ENCODE measurements at regions not wholly inside any gene's neighbourhood (a gene's known extent, or its start where the extent isn't known, plus 50 kb on each side); places are given as distances from the start of the nearest gene placed in this dataset.

DNA sequence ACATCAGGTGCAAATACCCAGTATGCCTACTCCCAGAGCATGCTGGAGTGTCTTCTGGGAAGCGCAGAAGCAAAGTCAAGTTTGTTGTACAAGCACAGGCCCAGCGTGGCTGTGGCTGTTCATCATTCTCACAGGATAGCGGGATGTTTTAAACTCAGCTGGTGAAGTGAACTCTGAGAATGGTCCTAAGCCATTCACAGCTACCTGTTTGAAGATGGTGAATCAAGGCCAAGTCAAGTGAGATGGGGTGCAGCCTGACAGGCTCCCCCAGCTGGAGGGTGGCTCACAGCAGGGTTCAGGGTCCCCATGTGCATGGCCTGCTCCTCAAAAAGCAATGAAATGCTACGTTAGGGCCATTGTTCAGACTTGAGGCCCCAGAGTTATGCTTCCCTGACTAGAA, 304.7 kb upstream of the FOXQ1 start:
- TF ChIP-seq POLR2AphosphoS5 (IDR thresholded peaks at IDR 0.05; ENCODE audit: low read length) (no peak), ZNF217 (IDR thresholded peaks at IDR 0.05) (no peak), RUNX3 (IDR thresholded peaks at IDR 0.05; ENCODE audit: low read length) (no peak), CTCF (IDR thresholded peaks at IDR 0.05 in 2 of 3, conservative IDR thresholded peaks at IDR 0.05 in 1 of 3; ENCODE audit: control insufficient read depth in 2 of 3, extremely low read depth in 1 of 3, insufficient read depth in 1 of 3, low read depth in 3 of 3, low read length in 3 of 3) (no peak), NR2C1 (IDR thresholded peaks at IDR 0.05) (no peak), POLR2A (IDR thresholded peaks at IDR 0.05; ENCODE audit: low read depth, low read length) (no peak), DPF2 (IDR thresholded peaks at IDR 0.05) (no peak)
- TF ChIP-seq, protein P1, sequence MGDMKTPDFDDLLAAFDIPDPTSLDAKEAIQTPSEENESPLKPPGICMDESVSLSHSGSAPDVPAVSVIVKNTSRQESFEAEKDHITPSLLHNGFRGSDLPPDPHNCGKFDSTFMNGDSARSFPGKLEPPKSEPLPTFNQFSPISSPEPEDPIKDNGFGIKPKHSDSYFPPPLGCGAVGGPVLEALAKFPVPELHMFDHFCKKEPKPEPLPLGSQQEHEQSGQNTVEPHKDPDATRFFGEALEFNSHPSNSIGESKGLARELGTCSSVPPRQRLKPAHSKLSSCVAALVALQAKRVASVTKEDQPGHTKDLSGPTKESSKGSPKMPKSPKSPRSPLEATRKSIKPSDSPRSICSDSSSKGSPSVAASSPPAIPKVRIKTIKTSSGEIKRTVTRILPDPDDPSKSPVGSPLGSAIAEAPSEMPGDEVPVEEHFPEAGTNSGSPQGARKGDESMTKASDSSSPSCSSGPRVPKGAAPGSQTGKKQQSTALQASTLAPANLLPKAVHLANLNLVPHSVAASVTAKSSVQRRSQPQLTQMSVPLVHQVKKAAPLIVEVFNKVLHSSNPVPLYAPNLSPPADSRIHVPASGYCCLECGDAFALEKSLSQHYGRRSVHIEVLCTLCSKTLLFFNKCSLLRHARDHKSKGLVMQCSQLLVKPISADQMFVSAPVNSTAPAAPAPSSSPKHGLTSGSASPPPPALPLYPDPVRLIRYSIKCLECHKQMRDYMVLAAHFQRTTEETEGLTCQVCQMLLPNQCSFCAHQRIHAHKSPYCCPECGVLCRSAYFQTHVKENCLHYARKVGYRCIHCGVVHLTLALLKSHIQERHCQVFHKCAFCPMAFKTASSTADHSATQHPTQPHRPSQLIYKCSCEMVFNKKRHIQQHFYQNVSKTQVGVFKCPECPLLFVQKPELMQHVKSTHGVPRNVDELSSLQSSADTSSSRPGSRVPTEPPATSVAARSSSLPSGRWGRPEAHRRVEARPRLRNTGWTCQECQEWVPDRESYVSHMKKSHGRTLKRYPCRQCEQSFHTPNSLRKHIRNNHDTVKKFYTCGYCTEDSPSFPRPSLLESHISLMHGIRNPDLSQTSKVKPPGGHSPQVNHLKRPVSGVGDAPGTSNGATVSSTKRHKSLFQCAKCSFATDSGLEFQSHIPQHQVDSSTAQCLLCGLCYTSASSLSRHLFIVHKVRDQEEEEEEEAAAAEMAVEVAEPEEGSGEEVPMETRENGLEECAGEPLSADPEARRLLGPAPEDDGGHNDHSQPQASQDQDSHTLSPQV (IDR thresholded peaks at IDR 0.05) = no peak
- TF ChIP-seq, protein P2, sequence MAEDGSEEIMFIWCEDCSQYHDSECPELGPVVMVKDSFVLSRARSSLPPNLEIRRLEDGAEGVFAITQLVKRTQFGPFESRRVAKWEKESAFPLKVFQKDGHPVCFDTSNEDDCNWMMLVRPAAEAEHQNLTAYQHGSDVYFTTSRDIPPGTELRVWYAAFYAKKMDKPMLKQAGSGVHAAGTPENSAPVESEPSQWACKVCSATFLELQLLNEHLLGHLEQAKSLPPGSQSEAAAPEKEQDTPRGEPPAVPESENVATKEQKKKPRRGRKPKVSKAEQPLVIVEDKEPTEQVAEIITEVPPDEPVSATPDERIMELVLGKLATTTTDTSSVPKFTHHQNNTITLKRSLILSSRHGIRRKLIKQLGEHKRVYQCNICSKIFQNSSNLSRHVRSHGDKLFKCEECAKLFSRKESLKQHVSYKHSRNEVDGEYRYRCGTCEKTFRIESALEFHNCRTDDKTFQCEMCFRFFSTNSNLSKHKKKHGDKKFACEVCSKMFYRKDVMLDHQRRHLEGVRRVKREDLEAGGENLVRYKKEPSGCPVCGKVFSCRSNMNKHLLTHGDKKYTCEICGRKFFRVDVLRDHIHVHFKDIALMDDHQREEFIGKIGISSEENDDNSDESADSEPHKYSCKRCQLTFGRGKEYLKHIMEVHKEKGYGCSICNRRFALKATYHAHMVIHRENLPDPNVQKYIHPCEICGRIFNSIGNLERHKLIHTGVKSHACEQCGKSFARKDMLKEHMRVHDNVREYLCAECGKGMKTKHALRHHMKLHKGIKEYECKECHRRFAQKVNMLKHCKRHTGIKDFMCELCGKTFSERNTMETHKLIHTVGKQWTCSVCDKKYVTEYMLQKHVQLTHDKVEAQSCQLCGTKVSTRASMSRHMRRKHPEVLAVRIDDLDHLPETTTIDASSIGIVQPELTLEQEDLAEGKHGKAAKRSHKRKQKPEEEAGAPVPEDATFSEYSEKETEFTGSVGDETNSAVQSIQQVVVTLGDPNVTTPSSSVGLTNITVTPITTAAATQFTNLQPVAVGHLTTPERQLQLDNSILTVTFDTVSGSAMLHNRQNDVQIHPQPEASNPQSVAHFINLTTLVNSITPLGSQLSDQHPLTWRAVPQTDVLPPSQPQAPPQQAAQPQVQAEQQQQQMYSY (CRISPR knock-in tag; IDR thresholded peaks at IDR 0.05) = no peak

All from GM12878 (cell line).